HG03442 (cell line): ENCODE measurements at regions not wholly inside any gene's neighbourhood (a gene's known extent, or its start where the extent isn't known, plus 50 kb on each side); places are given as distances from the start of the nearest gene placed in this dataset.

Experiments used
- ATAC-seq: cut with Tn5 transposase; IDR thresholded peaks from one replicate; pipeline ENCODE4 v1.9.1; 2021; ENCODE audit warnings: mild to moderate bottlenecking, moderate library complexity; ENCODE audit not compliant: unreplicated experiment

GRCh38 chr3:18501679-18502343 lies 76.7 kb upstream of the SATB1 start:
- ATAC-seq, result peak; percentile 30

- no peak for ATAC-seq
Measured at GRCh38 chr3:18500322-18500721, 75.2 kb upstream of the SATB1 start.

DNA sequence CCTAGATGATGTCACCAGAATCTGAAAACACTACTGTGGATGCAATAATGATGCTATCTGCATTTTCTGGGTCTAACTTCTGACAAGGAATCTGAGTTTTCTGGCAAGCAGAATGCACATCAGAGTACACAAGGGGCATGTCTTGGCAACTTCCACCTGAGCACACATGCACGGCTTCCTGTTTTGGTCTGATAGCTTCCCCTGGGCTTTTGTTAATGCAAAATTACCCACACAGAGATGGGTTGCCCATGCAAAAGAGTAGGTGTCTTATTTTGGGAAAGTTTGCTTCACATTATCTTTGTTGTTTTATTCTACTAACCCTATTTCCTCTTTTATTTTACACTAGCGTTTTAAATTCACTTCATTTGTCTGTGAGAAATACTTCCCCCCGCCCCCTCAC lies 74.2 kb upstream of the SATB1 start:
- ATAC-seq, result peak; percentile 85

- no peak for ATAC-seq
Measured at GRCh38 chr3:18494251-18494650, 69.1 kb upstream of the SATB1 start.

GRCh38 chr3:18489939-18490338 lies 64.8 kb upstream of the SATB1 start:
- ATAC-seq, result no peak

DNA sequence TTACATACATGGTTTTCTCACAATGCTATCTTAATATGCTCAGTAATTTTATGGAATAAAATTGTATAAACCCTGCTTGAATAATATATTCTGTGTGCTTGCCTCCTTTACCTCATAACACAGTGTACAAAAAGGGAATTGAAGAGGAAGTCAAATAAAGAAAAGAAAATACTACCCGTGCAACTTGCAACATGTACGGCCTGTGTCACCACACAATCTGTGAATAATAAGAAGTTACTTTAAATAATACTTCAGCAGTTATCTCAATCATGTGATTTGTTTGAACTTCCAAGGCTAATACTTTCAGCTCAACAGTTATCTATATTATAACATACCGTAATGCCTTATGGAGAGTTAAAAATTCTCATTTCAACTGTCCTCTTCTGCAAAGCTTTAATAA lies 58.1 kb upstream of the SATB1 start:
- no peak for ATAC-seq

- no peak for ATAC-seq
Measured at GRCh38 chr3:18481946-18482548, 56.9 kb upstream of the SATB1 start.

GRCh38 chr3:18477620-18478019 lies 52.5 kb upstream of the SATB1 start:
- no peak for ATAC-seq
